ENCODE measurements at regions not wholly inside any gene's neighbourhood (a gene's known extent, or its start where the extent isn't known, plus 50 kb on each side); places are given as distances from the start of the nearest gene placed in this dataset.
"Not testable (repeated sequence)": the region's sequence is repeated elsewhere in the genome, so short reads cannot be mapped to it uniquely, and the experiment has no call there.

DNA sequence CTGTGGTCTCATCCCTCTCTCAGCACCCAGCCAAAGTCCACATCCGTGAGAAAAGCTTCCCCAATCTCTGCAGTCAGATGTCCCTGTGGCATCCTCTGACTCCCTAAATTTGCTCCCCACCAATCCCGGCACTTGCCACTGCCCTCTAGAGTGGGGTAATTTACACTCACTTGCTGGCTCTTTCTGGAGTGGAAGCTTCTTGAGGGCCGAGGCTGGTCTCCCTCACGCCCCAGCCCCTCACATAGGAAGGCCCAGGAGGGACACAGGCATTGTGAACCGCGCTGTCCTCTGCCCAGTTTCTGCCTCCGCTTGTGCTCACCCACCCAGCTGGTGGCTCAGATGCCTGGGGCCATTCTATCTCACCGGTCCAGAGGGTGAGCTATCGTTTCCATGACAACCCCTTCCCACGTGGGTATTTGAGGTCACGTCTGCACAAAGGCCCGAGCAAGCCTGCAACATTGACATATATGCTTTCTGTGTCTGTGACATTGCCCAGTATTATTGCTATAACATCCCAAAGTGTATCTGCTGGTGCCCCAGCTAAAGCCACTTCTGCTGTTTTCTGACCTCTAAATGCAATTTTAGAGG lies 97.3 kb upstream of the CTBP2 start:
- Histone ChIP-seq H3K4me3 (ENCODE audit: low read depth in 1 of 2, low read length in 2 of 2) (no peak overlapping the region), H3K27ac (ENCODE audit: low read depth, low read length) (no peak overlapping the region), H3K27me3 (ENCODE audit: control insufficient read depth in 1 of 2, insufficient read depth in 2 of 2, low read length in 2 of 2) (no peaks in the 10 kb centered on the region), H3K9me3 (ENCODE audit: control insufficient read depth in 1 of 2, low read length in 2 of 2) (no peaks in the 10 kb centered on the region), H3K36me3 (ENCODE audit: control insufficient read depth in 1 of 2, insufficient read depth in 2 of 2, low read length in 2 of 2) (no peaks in the 10 kb centered on the region), H3K4me1 (ENCODE audit: control insufficient read depth in 1 of 2, insufficient read depth in 2 of 2, low read length in 2 of 2) (no peaks in the 10 kb centered on the region), H3K9ac (ENCODE audit: low read depth in 1 of 2, low read length in 2 of 2) (no peak overlapping the region)

DNA sequence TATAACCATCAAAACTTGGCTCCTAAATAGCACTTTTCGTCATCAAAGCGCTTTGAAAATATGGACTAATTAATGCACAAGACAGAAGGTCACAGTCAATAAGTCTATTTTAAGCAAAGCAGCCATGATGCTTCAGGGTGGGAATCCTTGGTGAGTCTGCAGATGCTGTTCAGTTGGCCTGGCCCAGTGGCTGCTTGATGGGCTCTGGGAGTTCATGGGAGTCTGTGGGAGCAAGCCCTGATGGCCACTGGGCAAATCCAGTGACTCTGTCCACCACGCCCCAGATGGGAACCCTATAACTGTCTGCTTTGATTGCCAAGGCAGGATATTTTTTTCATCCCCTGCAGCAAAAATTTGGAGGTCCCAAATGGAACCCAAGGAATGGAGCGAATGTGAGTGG lies 95.7 kb upstream of the CTBP2 start:
- H3K9me3 ChIP-seq (ENCODE audit: control insufficient read depth in 1 of 2, low read length in 2 of 2), result no peaks in the 10 kb centered on the region
- no peak overlapping the region for H3K9ac ChIP-seq (ENCODE audit: low read depth in 1 of 2, low read length in 2 of 2)
- H3K36me3 ChIP-seq (ENCODE audit: control insufficient read depth in 1 of 2, insufficient read depth in 2 of 2, low read length in 2 of 2), result no peaks in the 10 kb centered on the region
- no peaks in the 10 kb centered on the region for H3K27me3 ChIP-seq (ENCODE audit: control insufficient read depth in 1 of 2, insufficient read depth in 2 of 2, low read length in 2 of 2)
- no peak overlapping the region for H3K4me3 ChIP-seq (ENCODE audit: low read depth in 1 of 2, low read length in 2 of 2)
- H3K27ac ChIP-seq (ENCODE audit: low read depth, low read length), result no peak overlapping the region
- H3K4me1 ChIP-seq (ENCODE audit: control insufficient read depth in 1 of 2, insufficient read depth in 2 of 2, low read length in 2 of 2), result no peaks in the 10 kb centered on the region

DNA sequence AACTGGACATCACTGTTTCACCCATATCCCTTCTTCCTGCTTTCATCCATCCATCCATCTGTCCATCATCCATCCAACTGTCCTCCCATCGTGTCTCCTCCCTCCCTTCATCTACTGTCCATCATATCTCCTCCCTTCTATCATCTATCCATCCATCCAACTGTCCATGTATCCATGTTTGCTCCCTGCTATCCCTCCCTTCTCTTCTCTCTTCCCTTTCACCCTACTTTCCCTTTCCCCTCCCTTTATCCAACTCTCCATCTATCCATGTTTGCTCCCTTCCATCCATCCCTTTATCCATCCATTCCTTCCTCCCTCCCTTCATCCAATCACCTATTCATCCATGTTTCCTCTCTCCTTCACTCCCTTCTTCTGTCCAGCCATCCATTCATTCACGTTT lies 92.6 kb upstream of the CTBP2 start:
- Histone ChIP-seq H3K27ac (ENCODE audit: low read depth, low read length) (no peak overlapping the region), H3K36me3 (ENCODE audit: control insufficient read depth in 1 of 2, insufficient read depth in 2 of 2, low read length in 2 of 2) (no peaks in the 10 kb centered on the region), H3K9me3 (ENCODE audit: control insufficient read depth in 1 of 2, low read length in 2 of 2) (no peaks in the 10 kb centered on the region)

DNA sequence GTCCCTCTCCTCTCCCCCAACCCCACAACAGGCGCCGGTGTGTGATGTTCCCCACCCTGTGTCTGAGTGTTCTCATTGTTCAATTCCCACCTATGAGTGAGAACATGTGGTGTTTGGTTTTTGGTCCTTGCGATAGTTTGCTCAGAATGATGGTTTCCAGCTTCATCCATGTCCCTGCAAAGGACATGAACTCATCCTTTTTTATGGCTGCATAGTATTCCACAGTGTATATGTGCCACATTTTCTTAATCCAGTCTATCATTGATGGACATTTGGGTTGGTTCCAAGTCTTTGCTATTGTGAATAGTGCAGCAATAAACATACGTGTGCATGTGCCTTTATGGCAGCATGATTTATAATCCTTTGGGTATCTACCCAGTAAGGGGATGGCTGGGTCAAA lies 90.5 kb upstream of the CTBP2 start:
- not testable (repeated sequence) for H3K9me3 ChIP-seq (ENCODE audit: control insufficient read depth in 1 of 2, low read length in 2 of 2); H3K9ac ChIP-seq (ENCODE audit: low read depth in 1 of 2, low read length in 2 of 2); H3K27me3 ChIP-seq (ENCODE audit: control insufficient read depth in 1 of 2, insufficient read depth in 2 of 2, low read length in 2 of 2); H3K4me1 ChIP-seq (ENCODE audit: control insufficient read depth in 1 of 2, insufficient read depth in 2 of 2, low read length in 2 of 2); H3K4me3 ChIP-seq (ENCODE audit: low read depth in 1 of 2, low read length in 2 of 2); H3K36me3 ChIP-seq (ENCODE audit: control insufficient read depth in 1 of 2, insufficient read depth in 2 of 2, low read length in 2 of 2); H3K27ac ChIP-seq (ENCODE audit: low read depth, low read length)

More for the DNA sequence above, 92.6 kb upstream of the CTBP2 start:
- Histone ChIP-seq H3K4me3 (ENCODE audit: low read depth in 1 of 2, low read length in 2 of 2) (no peak overlapping the region), H3K4me1 (ENCODE audit: control insufficient read depth in 1 of 2, insufficient read depth in 2 of 2, low read length in 2 of 2) (no peaks in the 10 kb centered on the region), H3K27me3 (ENCODE audit: control insufficient read depth in 1 of 2, insufficient read depth in 2 of 2, low read length in 2 of 2) (no peaks in the 10 kb centered on the region), H3K9ac (ENCODE audit: low read depth in 1 of 2, low read length in 2 of 2) (no peak overlapping the region)

DNA sequence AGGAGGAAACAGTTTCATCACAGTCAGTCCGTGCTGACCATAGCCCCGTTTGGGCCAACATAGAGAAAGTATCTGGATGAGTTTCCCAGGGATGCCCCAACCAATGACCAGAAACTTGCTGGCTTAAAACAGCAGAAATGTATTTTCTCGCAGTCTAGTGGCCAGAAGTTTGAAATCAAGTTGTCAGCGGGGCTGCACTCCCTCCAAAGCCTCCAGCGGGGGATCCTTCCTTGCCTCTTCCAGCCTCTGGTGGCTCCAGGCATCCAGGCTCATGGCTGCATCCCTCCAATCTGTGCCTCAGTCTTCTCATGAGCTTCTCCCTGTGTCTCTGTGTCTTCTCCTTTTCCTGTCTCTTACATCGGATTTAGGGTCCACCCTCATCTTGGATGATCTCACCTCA lies 89.6 kb upstream of the CTBP2 start:
- H3K27me3 ChIP-seq (ENCODE audit: control insufficient read depth in 1 of 2, insufficient read depth in 2 of 2, low read length in 2 of 2), result no peaks in the 10 kb centered on the region
- H3K9ac ChIP-seq (ENCODE audit: low read depth in 1 of 2, low read length in 2 of 2), result no peak overlapping the region
- H3K36me3 ChIP-seq (ENCODE audit: control insufficient read depth in 1 of 2, insufficient read depth in 2 of 2, low read length in 2 of 2), result no peaks in the 10 kb centered on the region
- H3K27ac ChIP-seq (ENCODE audit: low read depth, low read length), result no peak overlapping the region
- no peaks in the 10 kb centered on the region for H3K9me3 ChIP-seq (ENCODE audit: control insufficient read depth in 1 of 2, low read length in 2 of 2)
- no peaks in the 10 kb centered on the region for H3K4me1 ChIP-seq (ENCODE audit: control insufficient read depth in 1 of 2, insufficient read depth in 2 of 2, low read length in 2 of 2)
- no peak overlapping the region for H3K4me3 ChIP-seq (ENCODE audit: low read depth in 1 of 2, low read length in 2 of 2)

DNA sequence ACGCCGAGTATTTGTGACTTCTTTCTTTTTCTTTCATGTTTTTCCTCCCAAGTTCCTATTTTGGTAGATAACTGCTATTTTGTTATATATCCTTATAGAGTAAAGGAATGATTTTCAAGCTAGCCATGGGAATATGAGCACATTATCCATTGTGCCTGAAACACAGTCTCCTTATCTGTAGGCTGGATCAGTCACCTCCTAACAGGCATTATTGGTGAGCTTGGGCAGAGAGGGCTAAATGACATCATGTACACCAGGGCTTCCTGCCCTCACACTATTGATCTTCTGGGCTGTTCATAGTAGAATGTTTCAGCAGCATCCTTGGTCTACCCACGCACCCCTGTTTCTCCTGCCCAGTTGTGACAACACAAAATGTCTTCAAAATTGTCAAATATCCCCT lies 88.1 kb upstream of the CTBP2 start:
- Histone ChIP-seq H3K9ac (ENCODE audit: low read depth in 1 of 2, low read length in 2 of 2) (no peak overlapping the region), H3K27me3 (ENCODE audit: control insufficient read depth in 1 of 2, insufficient read depth in 2 of 2, low read length in 2 of 2) (no peaks in the 10 kb centered on the region), H3K36me3 (ENCODE audit: control insufficient read depth in 1 of 2, insufficient read depth in 2 of 2, low read length in 2 of 2) (no peaks in the 10 kb centered on the region), H3K27ac (ENCODE audit: low read depth, low read length) (no peak overlapping the region), H3K4me1 (ENCODE audit: control insufficient read depth in 1 of 2, insufficient read depth in 2 of 2, low read length in 2 of 2) (no peaks in the 10 kb centered on the region), H3K9me3 (ENCODE audit: control insufficient read depth in 1 of 2, low read length in 2 of 2) (no peaks in the 10 kb centered on the region), H3K4me3 (ENCODE audit: low read depth in 1 of 2, low read length in 2 of 2) (no peak overlapping the region)

DNA sequence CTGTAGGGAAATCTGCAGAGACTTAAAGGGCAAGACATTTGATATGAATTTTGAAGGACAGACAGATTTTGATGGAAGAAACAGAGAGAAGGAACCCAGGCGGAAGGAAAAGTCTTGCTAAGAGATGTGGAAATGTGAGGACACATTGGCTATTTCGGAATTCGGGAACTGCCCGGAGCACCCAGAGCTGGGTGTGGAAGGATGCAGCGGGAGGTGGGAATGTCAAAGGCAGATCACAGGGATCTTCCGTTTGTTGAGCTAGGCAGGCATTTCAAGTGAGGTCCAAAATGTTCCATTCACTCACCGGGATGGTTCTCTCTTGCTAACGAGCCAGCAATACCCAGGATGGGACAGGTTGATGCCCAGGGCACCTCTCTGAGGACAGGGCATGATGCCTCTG lies 87.2 kb upstream of the CTBP2 start:
- no peaks in the 10 kb centered on the region for H3K4me1 ChIP-seq (ENCODE audit: control insufficient read depth in 1 of 2, insufficient read depth in 2 of 2, low read length in 2 of 2)
- H3K9ac ChIP-seq (ENCODE audit: low read depth in 1 of 2, low read length in 2 of 2), result no peak overlapping the region
- H3K4me3 ChIP-seq (ENCODE audit: low read depth in 1 of 2, low read length in 2 of 2), result no peak overlapping the region
- no peaks in the 10 kb centered on the region for H3K36me3 ChIP-seq (ENCODE audit: control insufficient read depth in 1 of 2, insufficient read depth in 2 of 2, low read length in 2 of 2)
- H3K9me3 ChIP-seq (ENCODE audit: control insufficient read depth in 1 of 2, low read length in 2 of 2), result no peaks in the 10 kb centered on the region
- H3K27ac ChIP-seq (ENCODE audit: low read depth, low read length), result no peak overlapping the region
- H3K27me3 ChIP-seq (ENCODE audit: control insufficient read depth in 1 of 2, insufficient read depth in 2 of 2, low read length in 2 of 2), result no peaks in the 10 kb centered on the region

DNA sequence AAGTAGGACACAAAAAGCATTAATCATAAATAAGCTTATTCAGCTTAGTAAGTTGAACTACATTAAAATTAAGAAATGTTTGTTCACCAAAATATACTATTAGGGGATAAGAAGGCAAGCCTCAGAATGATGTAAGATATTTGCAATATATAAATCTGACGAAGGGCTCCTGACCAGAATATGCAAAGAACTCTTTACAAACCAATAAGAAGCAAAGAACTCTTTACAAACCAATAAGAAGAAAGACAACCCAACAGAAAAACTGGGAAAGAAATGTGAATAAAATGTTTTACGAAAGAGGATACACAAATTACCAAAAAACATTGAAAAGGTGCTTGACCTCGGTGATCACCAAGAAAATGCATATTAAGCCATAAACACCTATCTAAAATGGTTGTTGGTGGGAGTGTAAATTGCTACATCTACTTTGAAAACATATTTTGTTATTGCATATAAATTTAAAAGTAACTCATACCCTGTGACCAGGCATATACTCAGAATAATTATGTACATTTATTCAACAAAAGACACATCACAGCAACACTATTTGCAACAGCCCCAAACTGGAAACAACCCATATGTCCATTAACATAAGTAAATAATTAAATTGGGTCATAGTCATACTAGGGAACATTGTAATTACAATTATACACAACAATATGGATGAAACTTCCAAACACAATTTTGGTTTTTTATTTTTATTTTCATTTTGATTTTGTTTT lies 83.3 kb upstream of the CTBP2 start:
- no peaks in the 10 kb centered on the region for H3K27me3 ChIP-seq (ENCODE audit: control insufficient read depth in 1 of 2, insufficient read depth in 2 of 2, low read length in 2 of 2)
- no peaks in the 10 kb centered on the region for H3K36me3 ChIP-seq (ENCODE audit: control insufficient read depth in 1 of 2, insufficient read depth in 2 of 2, low read length in 2 of 2)
- no peak overlapping the region for H3K27ac ChIP-seq (ENCODE audit: low read depth, low read length)
- no peak overlapping the region for H3K4me3 ChIP-seq (ENCODE audit: low read depth in 1 of 2, low read length in 2 of 2)
- no peaks in the 10 kb centered on the region for H3K4me1 ChIP-seq (ENCODE audit: control insufficient read depth in 1 of 2, insufficient read depth in 2 of 2, low read length in 2 of 2)
- no peak overlapping the region for H3K9ac ChIP-seq (ENCODE audit: low read depth in 1 of 2, low read length in 2 of 2)
- peaks cover 0 to 6% of the 10 kb centered on the region in 2 donors for H3K9me3 ChIP-seq (ENCODE audit: control insufficient read depth in 1 of 2, low read length in 2 of 2)

DNA sequence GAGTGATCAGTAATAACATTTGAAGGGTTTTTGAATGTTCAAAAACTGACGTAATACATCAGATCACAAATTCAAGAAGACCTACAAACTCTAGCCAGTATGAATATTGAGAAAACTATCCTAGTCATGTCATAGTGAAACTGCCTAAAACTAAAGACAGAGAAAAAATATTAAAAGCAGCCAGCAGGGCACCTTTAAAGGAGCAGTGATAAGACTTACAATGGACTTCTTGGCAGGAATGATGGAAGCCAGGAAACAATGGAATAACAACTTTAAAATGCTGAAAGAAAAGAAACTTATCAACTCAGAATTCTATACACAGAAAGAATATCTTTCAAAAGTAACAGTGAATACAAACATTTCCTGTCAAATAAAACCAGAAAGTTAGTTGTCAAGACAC lies 78.3 kb upstream of the CTBP2 start:
- Histone ChIP-seq H3K27ac (ENCODE audit: low read depth, low read length) (no peak overlapping the region), H3K36me3 (ENCODE audit: control insufficient read depth in 1 of 2, insufficient read depth in 2 of 2, low read length in 2 of 2) (no peaks in the 10 kb centered on the region), H3K4me1 (ENCODE audit: control insufficient read depth in 1 of 2, insufficient read depth in 2 of 2, low read length in 2 of 2) (no peaks in the 10 kb centered on the region), H3K4me3 (ENCODE audit: low read depth in 1 of 2, low read length in 2 of 2) (no peak overlapping the region), H3K27me3 (ENCODE audit: control insufficient read depth in 1 of 2, insufficient read depth in 2 of 2, low read length in 2 of 2) (peaks cover 0 to 4% of the 10 kb centered on the region in 2 donors), H3K9ac (ENCODE audit: low read depth in 1 of 2, low read length in 2 of 2) (no peak overlapping the region), H3K9me3 (ENCODE audit: control insufficient read depth in 1 of 2, low read length in 2 of 2) (peaks cover 3 to 11% of the 10 kb centered on the region in 2 donors)

DNA sequence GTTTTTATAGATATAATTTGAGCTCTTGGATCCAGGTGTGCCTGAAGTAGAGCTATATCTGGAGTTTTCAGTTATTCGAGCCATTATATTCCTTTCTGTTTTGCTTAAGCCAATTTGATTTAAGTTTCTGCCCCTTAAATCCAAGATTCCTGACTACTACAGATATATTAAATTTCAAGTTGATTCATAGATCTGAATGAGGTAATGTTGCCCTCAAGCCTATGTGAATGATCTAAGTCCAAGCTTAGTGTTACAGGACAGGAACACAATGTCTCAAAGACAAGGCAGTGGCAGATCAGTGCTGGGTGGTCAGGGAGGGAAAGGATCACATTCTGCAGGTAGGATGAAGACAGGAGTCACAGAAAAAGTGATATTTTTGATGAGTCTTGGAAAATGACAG lies 75.7 kb upstream of the CTBP2 start:
- Histone ChIP-seq H3K27ac (ENCODE audit: low read depth, low read length) (no peak overlapping the region), H3K4me1 (ENCODE audit: control insufficient read depth in 1 of 2, insufficient read depth in 2 of 2, low read length in 2 of 2) (no peaks in the 10 kb centered on the region), H3K27me3 (ENCODE audit: control insufficient read depth in 1 of 2, insufficient read depth in 2 of 2, low read length in 2 of 2) (peaks cover 0 to 4% of the 10 kb centered on the region in 2 donors), H3K4me3 (ENCODE audit: low read depth in 1 of 2, low read length in 2 of 2) (no peak overlapping the region), H3K9ac (ENCODE audit: low read depth in 1 of 2, low read length in 2 of 2) (no peak overlapping the region), H3K9me3 (ENCODE audit: control insufficient read depth in 1 of 2, low read length in 2 of 2) (peaks cover 3 to 11% of the 10 kb centered on the region in 2 donors), H3K36me3 (ENCODE audit: control insufficient read depth in 1 of 2, insufficient read depth in 2 of 2, low read length in 2 of 2) (no peaks in the 10 kb centered on the region)
